Smooth muscle cell (in vitro differentiated cells): ENCODE measurements at regions not wholly inside any gene's neighbourhood (a gene's known extent, or its start where the extent isn't known, plus 50 kb on each side); places are given as distances from the start of the nearest gene placed in this dataset.

Source experiments
- DNase-seq: peaks from one replicate; lab custom pipeline; 2025; ENCODE audit not compliant: unreplicated experiment; lab: John Stamatoyannopoulos, UW
- H2AFZ ChIP-seq: fragments of 200-600 bp; sonication (generic); 2 replicates; pipeline ENCODE4 v1.6.0; 2016; ENCODE audit warnings: antibody characterized with exemption, low read depth, mild to moderate bottlenecking
- H3F3A ChIP-seq: fragments of 200-600 bp; sonication (generic); 2 replicates; pipeline ENCODE4 v1.6.0; 2017; ENCODE audit warnings: antibody characterized with exemption, low read depth
- H3K27ac ChIP-seq: fragments of 200-600 bp; sonication (generic); 2 replicates; pipeline ENCODE4 v1.5.1; 2016; ENCODE audit warnings: low read depth, mild to moderate bottlenecking
- H3K27me3 ChIP-seq: fragments of 200-600 bp; sonication (generic); 2 replicates; pipeline ENCODE4 v1.6.1; 2016; ENCODE audit warnings: low read depth, mild to moderate bottlenecking
- H3K36me3 ChIP-seq: fragments of 200-600 bp; sonication (generic); 2 replicates; pipeline ENCODE4 v1.5.1; 2016; ENCODE audit warnings: low read depth
- H3K4me1 ChIP-seq: fragments of 200-600 bp; sonication (generic); 2 replicates; pipeline ENCODE4 v1.5.1; 2016; ENCODE audit warnings: low read depth
- H3K4me2 ChIP-seq: fragments of 200-600 bp; sonication (generic); 2 replicates; pipeline ENCODE4 v1.6.0; 2016; ENCODE audit warnings: mild to moderate bottlenecking
- H3K4me3 ChIP-seq: fragments of 200-600 bp; sonication (generic); 2 replicates; pipeline ENCODE4 v1.5.1; 2016; ENCODE audit warnings: mild to moderate bottlenecking
- H3K79me2 ChIP-seq: fragments of 200-600 bp; sonication (generic); 2 replicates; pipeline ENCODE4 v1.6.0; 2016; ENCODE audit warnings: low read depth, mild to moderate bottlenecking
- H3K9ac ChIP-seq: fragments of 200-600 bp; sonication (generic); 2 replicates; pipeline ENCODE4 v1.6.0; 2016; ENCODE audit warnings: low read depth
- H3K9me3 ChIP-seq: fragments of 200-600 bp; sonication (generic); replicated peaks from 2 replicates; pipeline ENCODE4 v1.5.1; 2016; ENCODE audit warnings: low read depth
- H4K20me1 ChIP-seq: fragments of 200-600 bp; sonication (generic); 2 replicates; pipeline ENCODE4 v1.6.0; 2016; ENCODE audit warnings: low read depth
- CTCF ChIP-seq: fragments of 200-600 bp; sonication (generic); IDR thresholded peaks from 2 replicates; pipeline ENCODE4 v1.5.1; 2017; ENCODE audit warnings: borderline replicate concordance, mild to moderate bottlenecking, antibody characterized with exemption; ENCODE audit not compliant: insufficient read depth, poor library complexity, severe bottlenecking
- WGBS: methylation state at CpG from one replicate; pipeline ENCODE4 v1.1.7; 2016; ENCODE audit warnings: low lambda C conversion rate; 5-methylcytosine and 5-hydroxymethylcytosine counted together

- peak overlapping the region; percentile 17 for H2AFZ ChIP-seq
- no peak for TF ChIP-seq CTCF
- H3K4me2 ChIP-seq: peak overlapping the region; percentile 83
- no peak for DNase-seq
- no peaks in the 10 kb centered on the region for H3K79me2 ChIP-seq
- no peaks in the 10 kb centered on the region for H3K36me3 ChIP-seq
- no peaks in the 10 kb centered on the region for H3K9me3 ChIP-seq
- WGBS: 79% methylated on average over 3 of the region's 3 CpGs
- no peaks in the 10 kb centered on the region for H3K27me3 ChIP-seq
- H3F3A ChIP-seq: peaks cover 18% of the 10 kb centered on the region
- peak overlapping the region; percentile 97 for H3K27ac ChIP-seq
- peak overlapping the region; percentile 78 for H3K9ac ChIP-seq
- no peak overlapping the region for H3K4me3 ChIP-seq
- no peaks in the 10 kb centered on the region for H4K20me1 ChIP-seq
- H3K4me1 ChIP-seq: peaks cover 23% of the 10 kb centered on the region
Observed at GRCh38 chr7:42495256-42495655, 258.2 kb upstream of the GLI3 start.

DNA sequence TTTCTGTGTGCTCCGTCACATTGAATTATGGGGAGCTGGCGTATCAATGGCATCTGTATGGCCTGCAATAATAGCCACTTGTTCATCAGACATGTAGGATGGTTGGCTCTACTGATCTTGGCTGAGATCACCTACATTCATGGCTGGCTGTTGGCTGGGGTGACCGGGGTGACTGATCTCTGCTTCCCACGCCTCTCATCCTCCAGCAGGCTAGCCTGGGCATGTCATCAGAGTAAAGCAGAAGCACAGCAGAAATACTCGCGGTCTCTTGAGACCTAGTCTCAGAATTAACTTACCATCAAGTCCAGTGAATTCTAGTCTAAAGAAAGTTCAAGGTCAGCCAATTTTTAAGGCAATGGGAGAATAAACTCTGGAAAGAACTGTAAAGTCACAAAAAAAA is 257.7 kb upstream of the GLI3 start:
- peaks cover 23% of the 10 kb centered on the region for H3K4me1 ChIP-seq
- no peaks in the 10 kb centered on the region for H3K36me3 ChIP-seq
- TF ChIP-seq CTCF: no peak
- no peaks in the 10 kb centered on the region for H3K9me3 ChIP-seq
- no peak for DNase-seq
- H4K20me1 ChIP-seq: no peaks in the 10 kb centered on the region
- peaks cover 18% of the 10 kb centered on the region for H3F3A ChIP-seq
- WGBS: 45% methylated on average over 6 of the region's 6 CpGs
- H2AFZ ChIP-seq: peak overlapping the region; percentile 17
- no peaks in the 10 kb centered on the region for H3K27me3 ChIP-seq
- no peaks in the 10 kb centered on the region for H3K79me2 ChIP-seq
- no peak overlapping the region for H3K4me3 ChIP-seq
- H3K4me2 ChIP-seq: peak overlapping the region; percentile 83
- H3K27ac ChIP-seq: peak overlapping the region; percentile 97
- H3K9ac ChIP-seq: peak overlapping the region; percentile 78

- TF ChIP-seq CTCF: no peak
- no peaks in the 10 kb centered on the region for H3K79me2 ChIP-seq
- peak overlapping the region; percentile 56 for H3K9ac ChIP-seq
- peaks cover 18% of the 10 kb centered on the region for H3F3A ChIP-seq
- H3K27ac ChIP-seq: peak overlapping the region; percentile 97
- DNase-seq: no peak
- H3K4me1 ChIP-seq: peaks cover 23% of the 10 kb centered on the region
- H4K20me1 ChIP-seq: no peaks in the 10 kb centered on the region
- no peaks in the 10 kb centered on the region for H3K36me3 ChIP-seq
- H2AFZ ChIP-seq: no peak overlapping the region
- no peaks in the 10 kb centered on the region for H3K27me3 ChIP-seq
- peak overlapping the region; percentile 83 for H3K4me2 ChIP-seq
- H3K4me3 ChIP-seq: peak overlapping the region; percentile 51
- H3K9me3 ChIP-seq: no peaks in the 10 kb centered on the region
- 38% methylated on average over 5 of the region's 5 CpGs for WGBS
Observed at GRCh38 chr7:42494199-42494710, 257.2 kb upstream of the GLI3 start.

GRCh38 chr7:42493436-42494198 is 256.6 kb upstream of the GLI3 start:
- Histone ChIP-seq H3F3A (peaks cover 18% of the 10 kb centered on the region), H3K4me3 (peak overlapping the region; percentile 51), H3K4me2 (peak overlapping the region; percentile 83), H3K9ac (peak overlapping the region; percentile 73), H3K36me3 (no peaks in the 10 kb centered on the region), H2AFZ (peak overlapping the region; percentile 63), H3K4me1 (peaks cover 23% of the 10 kb centered on the region), H3K27ac (peak overlapping the region; percentile 97), H3K27me3 (no peaks in the 10 kb centered on the region), H4K20me1 (no peaks in the 10 kb centered on the region), H3K9me3 (no peaks in the 10 kb centered on the region), H3K79me2 (no peaks in the 10 kb centered on the region)
- 3% methylated on average over 29 of the region's 29 CpGs for WGBS
- DNase-seq: peak; percentile 34
- TF ChIP-seq CTCF: no peak
